K562 (cell line): ENCODE measurements at regions not wholly inside any gene's neighbourhood (a gene's known extent, or its start where the extent isn't known, plus 50 kb on each side); places are given as distances from the start of the nearest gene placed in this dataset.

Experiments
- E2F8 ChIP-seq: fragments of 450-650 bp; IDR thresholded peaks from 2 replicates; pipeline ENCODE4 v1.7.1; 2018; ENCODE audit warnings: mild to moderate bottlenecking, low read depth; ENCODE audit not compliant: partially characterized antibody
- RAD51 ChIP-seq: fragments of 450-650 bp; IDR thresholded peaks from 2 replicates; pipeline ENCODE4 v1.7.1; 2016; ENCODE audit warnings: low read depth, mild to moderate bottlenecking, borderline replicate concordance
- VEZF1 ChIP-seq: fragments of 200-800 bp; sonication (Bioruptor generic); IDR thresholded peaks from 2 replicates; pipeline ENCODE4 v1.6.1; 2017; ENCODE audit warnings: missing genetic modification characterization, missing compliant biosample characterization
- ZBTB33 ChIP-seq: sonication (generic); formaldehyde crosslinking; IDR thresholded peaks from 2 replicates; pipeline ENCODE4 v1.8.1; 2023; ENCODE audit warnings: mild to moderate bottlenecking, missing genetic modification reagents

- TF ChIP-seq ZBTB33 (no peak), RAD51 (no peak), E2F8 (no peak), VEZF1 (CRISPR knock-in tag) (no peak)
Measured at GRCh38 chr2:41879235-41879916, 168.4 kb upstream of the PKDCC start (continued).
